ENCODE measurements at regions not wholly inside any gene's neighbourhood (a gene's known extent, or its start where the extent isn't known, plus 50 kb on each side); places are given as distances from the start of the nearest gene placed in this dataset.

- Histone ChIP-seq H3K27ac (ENCODE audit: low read depth, low read length) (no peak overlapping the region), H3F3A (ENCODE audit: insufficient read depth) (no peaks in the 10 kb centered on the region), H2AFZ (ENCODE audit: low read depth, low read length, severe bottlenecking) (no peak overlapping the region), H3K9ac (ENCODE audit: low read length) (no peak overlapping the region), H3K27me3 (ENCODE audit: low read length) (no peaks in the 10 kb centered on the region), H3K9me3 (ENCODE audit: insufficient read depth, low read length) (no peaks in the 10 kb centered on the region), H4K20me1 (ENCODE audit: low read depth, low read length) (no peaks in the 10 kb centered on the region), H3K4me2 (ENCODE audit: low read depth, low read length, poor library complexity, severe bottlenecking) (no peak overlapping the region), H3K9me2 (replicated peaks; ENCODE audit: insufficient read depth, low read length) (no peaks in the 10 kb centered on the region), H3K79me2 (ENCODE audit: insufficient read depth, low read length) (no peaks in the 10 kb centered on the region), H3K4me3 (ENCODE audit: insufficient read depth, low read length, poor library complexity, severe bottlenecking) (no peak overlapping the region), H3K36me3 (ENCODE audit: low read length) (no peaks in the 10 kb centered on the region)
- TF ChIP-seq EZH2phosphoT487 (conservative IDR thresholded peaks at IDR 0.05; ENCODE audit: low read length) (no peak), CTCF (IDR thresholded peaks at IDR 0.05; ENCODE audit: insufficient read depth, low read length, poor library complexity, severe bottlenecking) (no peak)
Observed at GRCh38 chr21:36636439-36636838, 62.5 kb upstream of the SIM2 start.

GRCh38 chr21:36639769-36640168 lies 59.1 kb upstream of the SIM2 start:
- Histone ChIP-seq H3K27ac (ENCODE audit: low read depth, low read length) (no peak overlapping the region), H3K27me3 (ENCODE audit: low read length) (no peaks in the 10 kb centered on the region), H3K36me3 (ENCODE audit: low read length) (no peaks in the 10 kb centered on the region), H3K9me2 (replicated peaks; ENCODE audit: insufficient read depth, low read length) (no peaks in the 10 kb centered on the region), H3K9me3 (ENCODE audit: insufficient read depth, low read length) (no peaks in the 10 kb centered on the region), H4K20me1 (ENCODE audit: low read depth, low read length) (no peaks in the 10 kb centered on the region), H3K4me3 (ENCODE audit: insufficient read depth, low read length, poor library complexity, severe bottlenecking) (no peak overlapping the region), H3K4me2 (ENCODE audit: low read depth, low read length, poor library complexity, severe bottlenecking) (no peak overlapping the region), H3K79me2 (ENCODE audit: insufficient read depth, low read length) (no peaks in the 10 kb centered on the region), H3K9ac (ENCODE audit: low read length) (no peak overlapping the region), H2AFZ (ENCODE audit: low read depth, low read length, severe bottlenecking) (no peak overlapping the region), H3F3A (ENCODE audit: insufficient read depth) (no peaks in the 10 kb centered on the region)
- TF ChIP-seq EZH2phosphoT487 (conservative IDR thresholded peaks at IDR 0.05; ENCODE audit: low read length): no peak
- TF ChIP-seq CTCF (IDR thresholded peaks at IDR 0.05; ENCODE audit: insufficient read depth, low read length, poor library complexity, severe bottlenecking): no peak

- Histone ChIP-seq H3F3A (ENCODE audit: insufficient read depth) (no peaks in the 10 kb centered on the region), H3K4me3 (ENCODE audit: insufficient read depth, low read length, poor library complexity, severe bottlenecking) (no peak overlapping the region), H3K27ac (ENCODE audit: low read depth, low read length) (no peak overlapping the region), H3K27me3 (ENCODE audit: low read length) (no peaks in the 10 kb centered on the region), H3K9me2 (replicated peaks; ENCODE audit: insufficient read depth, low read length) (no peaks in the 10 kb centered on the region), H3K36me3 (ENCODE audit: low read length) (no peaks in the 10 kb centered on the region), H2AFZ (ENCODE audit: low read depth, low read length, severe bottlenecking) (no peak overlapping the region), H4K20me1 (ENCODE audit: low read depth, low read length) (no peaks in the 10 kb centered on the region), H3K79me2 (ENCODE audit: insufficient read depth, low read length) (no peaks in the 10 kb centered on the region), H3K9ac (ENCODE audit: low read length) (no peak overlapping the region), H3K9me3 (ENCODE audit: insufficient read depth, low read length) (no peaks in the 10 kb centered on the region), H3K4me2 (ENCODE audit: low read depth, low read length, poor library complexity, severe bottlenecking) (no peak overlapping the region)
- no peak for TF ChIP-seq CTCF (IDR thresholded peaks at IDR 0.05; ENCODE audit: insufficient read depth, low read length, poor library complexity, severe bottlenecking)
- no peak for TF ChIP-seq EZH2phosphoT487 (conservative IDR thresholded peaks at IDR 0.05; ENCODE audit: low read length)
Observed at GRCh38 chr21:36640174-36640720, 58.7 kb upstream of the SIM2 start.
